HG03064 (cell line): ENCODE measurements at regions not wholly inside any gene's neighbourhood (a gene's known extent, or its start where the extent isn't known, plus 50 kb on each side); places are given as distances from the start of the nearest gene placed in this dataset.
"Not testable (repeated sequence)": the region's sequence is repeated elsewhere in the genome, so short reads cannot be mapped to it uniquely, and the experiment has no call there.

Experiments used
- ATAC-seq: cut with Tn5 transposase; IDR thresholded peaks from one replicate; pipeline ENCODE4 v1.9.1; 2021; ENCODE audit warnings: low read depth; ENCODE audit not compliant: unreplicated experiment

DNA sequence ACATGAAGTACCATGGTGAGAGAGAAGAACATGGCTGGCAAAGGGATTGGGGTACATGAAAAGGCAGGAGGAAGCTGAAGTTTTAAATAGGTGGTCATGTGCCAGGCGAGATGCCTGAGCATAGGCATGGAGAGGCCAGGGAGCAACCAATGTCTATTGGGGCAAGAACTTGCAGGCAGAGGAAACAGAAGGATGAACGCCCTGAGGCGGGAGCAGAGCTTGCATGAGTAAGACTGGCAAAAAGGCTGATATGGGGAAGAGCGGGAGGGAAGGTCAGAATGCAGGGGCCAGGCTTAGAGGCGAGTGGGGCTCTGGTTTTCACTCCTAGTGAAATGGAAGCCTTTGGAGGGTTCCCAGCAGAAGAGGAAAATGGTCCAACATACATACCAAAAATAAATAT lies 52.5 kb upstream of the VSTM5 start:
- no peak for ATAC-seq

DNA sequence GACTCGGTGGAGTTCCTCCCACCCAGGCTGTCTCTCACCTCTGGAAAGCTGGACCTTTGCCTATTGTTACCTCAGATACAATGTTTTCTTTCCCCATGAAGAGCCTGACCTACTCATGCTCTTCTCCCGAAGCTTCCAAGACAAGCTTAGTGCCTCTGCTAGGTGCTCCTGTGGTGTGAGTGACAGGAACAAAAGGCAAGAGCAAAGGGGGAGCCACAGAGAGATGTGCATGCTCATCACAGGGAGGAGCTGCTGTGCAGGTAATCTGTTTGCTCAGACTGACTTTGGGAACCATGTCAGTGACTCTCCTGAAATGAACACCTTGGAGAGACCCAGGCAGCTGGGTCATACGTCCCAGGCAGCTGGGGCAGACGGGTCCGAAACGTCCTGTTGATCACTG lies 53.6 kb upstream of the VSTM5 start:
- ATAC-seq: no peak

DNA sequence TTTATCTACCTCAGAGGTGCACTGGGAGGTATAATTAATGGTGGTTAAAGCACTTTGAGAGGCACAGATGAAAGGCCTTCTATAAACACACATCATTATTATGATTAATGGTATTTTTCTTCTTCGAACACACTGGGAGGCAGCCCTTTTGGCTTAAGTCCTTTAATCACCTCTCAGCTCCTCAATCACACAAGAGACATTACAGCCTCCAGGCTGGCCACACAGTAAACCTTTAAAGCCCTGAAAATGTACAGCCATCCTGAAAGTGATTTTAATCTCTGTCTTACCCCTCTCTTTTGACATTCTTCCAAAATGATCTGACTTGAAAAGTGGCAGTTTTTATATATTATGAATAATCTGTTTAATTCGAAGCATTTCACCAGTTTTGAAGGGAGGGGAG lies 54.3 kb upstream of the VSTM5 start:
- ATAC-seq: no peak

- no peak for ATAC-seq
Measured at GRCh38 chr11:93905384-93905783, 55.0 kb upstream of the VSTM5 start.

GRCh38 chr11:93906486-93906885 lies 56.1 kb upstream of the VSTM5 start:
- ATAC-seq: no peak

DNA sequence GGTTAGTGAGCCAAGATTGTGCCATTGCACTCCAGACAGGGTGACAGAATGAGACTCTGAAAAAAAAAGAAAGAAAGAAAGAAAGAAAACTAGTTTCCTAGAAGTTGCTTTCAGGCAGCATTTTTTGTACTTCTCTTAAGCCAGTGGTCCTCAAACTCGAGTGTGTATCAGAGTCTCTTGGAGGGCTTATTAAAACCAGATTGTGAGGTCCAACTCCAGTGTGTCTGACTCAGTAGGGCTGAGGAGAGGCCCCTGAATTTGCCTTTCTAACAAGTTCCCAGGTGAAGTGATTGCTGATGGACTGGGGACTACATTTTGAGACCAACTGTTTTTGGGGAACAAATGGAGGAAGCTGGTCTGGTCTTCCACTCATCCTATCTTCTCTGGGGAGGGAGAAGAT lies 57.5 kb upstream of the VSTM5 start:
- no peak for ATAC-seq

- ATAC-seq: no peak
Measured at GRCh38 chr11:93908689-93909088, 58.3 kb upstream of the VSTM5 start.

DNA sequence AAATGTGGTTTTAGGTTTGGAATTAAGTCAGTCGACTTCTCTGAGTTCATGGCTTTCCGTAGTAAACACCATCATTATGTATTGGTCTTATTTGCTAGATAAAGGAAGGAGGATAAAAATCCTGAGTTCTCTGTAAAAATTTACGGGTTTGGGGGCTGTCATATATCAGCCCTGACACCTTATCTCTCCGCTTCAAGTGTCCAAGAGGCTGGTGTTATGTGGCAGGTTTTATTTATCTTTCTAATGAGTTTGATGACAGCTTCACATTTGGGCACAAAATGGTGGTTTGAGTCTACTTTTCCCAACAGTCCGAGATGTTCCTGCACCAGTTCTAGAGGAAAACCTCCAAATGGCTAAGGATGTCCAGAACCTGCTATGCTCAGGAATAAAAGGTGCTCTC lies 67.3 kb upstream of the VSTM5 start:
- no peak for ATAC-seq

DNA sequence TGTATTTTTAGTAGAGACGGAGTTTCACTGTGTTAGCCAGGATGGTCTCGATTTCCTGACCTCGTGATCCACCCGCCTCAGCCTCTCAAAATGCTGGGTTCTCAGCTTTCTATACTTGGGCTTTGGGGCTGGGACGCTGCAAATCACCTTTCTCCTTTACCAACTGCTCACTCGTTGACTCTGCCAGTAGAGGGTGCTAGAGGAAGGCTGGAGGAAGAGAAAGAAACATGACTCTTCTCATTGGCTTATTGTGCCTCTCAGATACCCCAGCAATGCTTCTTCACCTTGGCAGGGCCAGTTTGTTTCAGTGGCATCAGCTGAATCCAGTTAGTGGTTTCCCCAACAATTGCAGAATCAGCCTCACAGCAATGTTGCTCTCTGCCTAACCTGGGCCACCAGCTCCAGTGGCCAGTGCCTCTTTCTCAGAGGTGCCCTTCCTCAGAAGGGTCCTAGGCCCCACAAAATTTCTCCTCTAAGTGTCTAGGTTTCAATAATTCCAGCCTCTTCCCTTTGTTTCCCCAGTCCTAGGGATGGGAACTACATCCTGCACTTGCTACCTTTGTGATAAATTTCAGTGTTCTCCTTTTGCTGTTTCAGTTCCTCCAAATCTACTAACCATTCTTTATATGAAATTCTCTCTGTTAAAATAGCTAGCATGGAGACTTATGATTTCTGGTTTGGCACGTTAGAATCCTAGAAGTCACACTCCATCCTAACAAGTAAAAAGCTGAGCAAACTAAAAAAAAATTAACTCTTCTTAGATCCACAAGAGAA lies 71.5 kb upstream of the VSTM5 start:
- peak; percentile 72 for ATAC-seq

GRCh38 chr11:93922830-93923229 lies 72.4 kb upstream of the VSTM5 start:
- ATAC-seq: no peak

- not testable (repeated sequence) for ATAC-seq
Measured at GRCh38 chr11:93926099-93926498, 75.7 kb upstream of the VSTM5 start.

GRCh38 chr11:93929407-93929806 lies 79.0 kb upstream of the VSTM5 start:
- no peak for ATAC-seq

DNA sequence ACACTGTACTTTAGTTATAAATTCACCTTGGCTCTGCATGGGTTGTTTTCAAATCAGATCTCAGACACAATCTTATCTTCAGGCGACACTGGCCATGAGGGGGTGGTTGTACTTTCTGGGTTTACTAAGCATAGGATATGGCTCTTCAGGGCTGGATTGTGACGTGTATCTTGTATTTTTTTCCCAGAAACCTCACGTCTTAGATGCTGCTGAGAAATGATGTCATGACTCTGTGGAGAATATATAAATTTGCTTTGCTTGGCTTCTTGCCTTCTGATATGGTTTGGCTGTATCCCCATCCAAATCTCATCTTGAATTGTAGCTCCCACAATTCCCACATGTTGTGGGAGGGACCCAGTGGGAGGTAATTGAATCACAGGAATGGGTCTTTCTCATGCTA lies 82.8 kb upstream of the VSTM5 start:
- no peak for ATAC-seq

GRCh38 chr11:93935826-93936225 lies 85.3 kb upstream of the HEPHL1 start:
- ATAC-seq: no peak

GRCh38 chr11:93936460-93936859 lies 84.7 kb upstream of the HEPHL1 start:
- no peak for ATAC-seq

GRCh38 chr11:93939084-93939760 lies 81.9 kb upstream of the HEPHL1 start:
- ATAC-seq: no peak

- ATAC-seq: no peak
Measured at GRCh38 chr11:93940395-93940794, 80.8 kb upstream of the HEPHL1 start.

- ATAC-seq: no peak
Measured at GRCh38 chr11:93942176-93942575, 79.0 kb upstream of the HEPHL1 start.

GRCh38 chr11:93945596-93945995 lies 75.6 kb upstream of the HEPHL1 start:
- ATAC-seq: no peak

DNA sequence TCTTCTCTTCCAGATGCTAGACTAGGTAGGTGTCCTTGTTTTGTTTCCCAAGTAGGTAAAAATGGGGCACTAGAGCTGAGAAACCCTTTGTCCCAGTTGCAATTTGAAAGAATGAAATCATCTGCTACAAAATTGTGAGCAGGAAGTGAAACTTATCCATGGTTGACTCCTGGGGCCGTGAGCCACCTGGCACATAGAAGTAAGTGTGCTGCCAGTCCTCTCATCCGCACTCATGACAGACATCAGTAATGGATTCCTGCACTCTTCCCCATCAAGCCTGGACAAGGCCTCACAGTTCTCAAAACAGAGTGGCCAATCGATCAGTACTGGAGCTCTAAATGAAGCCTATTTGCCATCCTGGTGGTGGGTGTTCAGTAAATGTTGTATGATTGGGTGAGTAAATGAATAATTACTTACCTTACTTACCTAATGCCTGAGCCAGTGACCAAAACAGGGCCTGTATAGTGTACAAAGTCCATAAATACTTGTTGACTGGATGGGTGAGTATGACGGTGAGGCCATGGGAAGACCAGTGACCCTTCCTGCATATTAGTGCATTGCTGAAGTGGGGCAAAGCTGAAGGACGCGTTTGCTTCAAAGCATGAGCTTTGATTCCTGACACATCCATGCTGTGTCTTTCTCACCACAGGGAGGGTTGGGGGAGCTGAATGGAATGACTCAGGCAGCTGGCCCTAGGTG lies 68.9 kb upstream of the HEPHL1 start:
- ATAC-seq: no peak

DNA sequence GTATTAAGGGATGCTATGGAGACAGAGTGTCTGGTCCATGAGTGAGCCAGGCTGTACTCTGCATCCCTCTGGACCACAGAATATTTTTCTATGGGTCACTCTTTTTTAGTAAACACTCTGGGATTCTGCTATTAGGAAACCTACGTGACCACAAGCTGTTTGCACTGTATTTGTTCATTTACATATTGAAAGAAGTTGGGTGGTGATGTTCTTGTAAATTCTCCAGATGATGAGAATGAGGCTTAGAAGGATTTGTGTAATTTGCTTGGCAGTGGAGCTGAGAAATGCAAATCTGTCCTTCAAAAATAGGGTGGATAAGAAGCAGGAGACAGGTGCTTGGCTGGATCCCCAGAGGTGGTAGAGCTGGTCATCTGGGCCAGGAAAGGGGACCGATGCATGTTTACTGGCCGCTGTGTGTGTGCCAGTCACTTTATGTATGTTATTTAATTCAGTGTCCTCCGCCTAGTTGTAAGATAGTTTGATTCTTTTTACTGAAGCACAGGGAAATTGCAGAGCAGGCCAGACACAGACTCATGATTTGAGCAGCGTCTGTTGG lies 63.7 kb upstream of the HEPHL1 start:
- no peak for ATAC-seq
